Fibroblast of lung (primary cell): ENCODE measurements at regions not wholly inside any gene's neighbourhood (a gene's known extent, or its start where the extent isn't known, plus 50 kb on each side); places are given as distances from the start of the nearest gene placed in this dataset.

Experiments used
- DNase-seq, 2 donors: peaks; one replicate each; pipeline versions ENCODE4 v3.0.0 to v3.0.0-alpha.2; 2010; ENCODE audit warnings: low read depth in 2 of 2
- H2AFZ ChIP-seq: 2 replicates; pipeline ENCODE4 v1.5.1; 2012; ENCODE audit warnings: low read length, control low read depth, inconsistent platforms
- H3K27ac ChIP-seq: 2 replicates; pipeline ENCODE4 v1.5.1; 2011; ENCODE audit warnings: low read length, control low read depth; ENCODE audit not compliant: insufficient read depth
- H3K27me3 ChIP-seq: 2 replicates; pipeline ENCODE4 v1.5.1; 2011; ENCODE audit warnings: mild to moderate bottlenecking, low read length; ENCODE audit not compliant: control insufficient read depth, insufficient read depth
- H3K36me3 ChIP-seq: 2 replicates; pipeline ENCODE4 v1.5.1; 2011; ENCODE audit warnings: low read length; ENCODE audit not compliant: control insufficient read depth, insufficient read depth
- H3K4me1 ChIP-seq: 2 replicates; pipeline ENCODE4 v1.5.1; 2011; ENCODE audit warnings: low read length; ENCODE audit not compliant: control insufficient read depth, insufficient read depth; ENCODE audit errors: extremely low read depth
- H3K4me2 ChIP-seq: 2 replicates; pipeline ENCODE4 v1.5.1; 2011; ENCODE audit warnings: low read length, control low read depth; ENCODE audit not compliant: insufficient read depth; ENCODE audit errors: extremely low read depth
- H3K4me3 ChIP-seq, 4 experiments: fragments of 200-600 bp in 1 of 4; sonication (generic) in 1 of 4; replicated peaks in 1 of 4; 2 replicates each; pipeline ENCODE4 v1.5.1; 2011 to 2016; ENCODE audit warnings: low read length in 4 of 4, low read depth in 3 of 4, mild to moderate bottlenecking in 3 of 4, control low read depth in 2 of 4, inconsistent platforms in 1 of 4, mixed read lengths in 1 of 4; ENCODE audit not compliant: insufficient read depth in 1 of 4; ENCODE audit errors: control extremely low read depth in 1 of 4
- H3K79me2 ChIP-seq: 2 replicates; pipeline ENCODE4 v1.5.1; 2012; ENCODE audit warnings: mild to moderate bottlenecking, low read length, inconsistent platforms; ENCODE audit not compliant: control insufficient read depth, insufficient read depth
- H3K9ac ChIP-seq: 2 replicates; pipeline ENCODE4 v1.5.1; 2011; ENCODE audit warnings: mild to moderate bottlenecking, low read length, control low read depth; ENCODE audit not compliant: insufficient read depth
- H3K9me3 ChIP-seq: 2 replicates; pipeline ENCODE4 v1.5.1; 2012; ENCODE audit warnings: low read depth, low read length; ENCODE audit not compliant: control insufficient read depth, insufficient read depth
- H4K20me1 ChIP-seq: 2 replicates; pipeline ENCODE4 v1.5.1; 2011; ENCODE audit warnings: low read length; ENCODE audit not compliant: control insufficient read depth, insufficient read depth; ENCODE audit errors: extremely low read depth
- CTCF ChIP-seq, 2 donors: IDR thresholded peaks in 1 of 2; conservative IDR thresholded peaks in 1 of 2; 1 replicate in 1 of 2; 2 replicates in 1 of 2; pipeline ENCODE4 v1.5.1; 2011 to 2012; ENCODE audit warnings: low read length in 2 of 2, control low read depth in 1 of 2, inconsistent platforms in 1 of 2, low read depth in 1 of 2, mild to moderate bottlenecking in 1 of 2
- EZH2 ChIP-seq: IDR thresholded peaks from 2 replicates; pipeline ENCODE4 v1.5.1; 2012; ENCODE audit warnings: low read length, control low read depth, mild to moderate bottlenecking; ENCODE audit errors: missing control alignments

- Histone ChIP-seq H3K9ac (no peak overlapping the region), H3K27ac (no peak overlapping the region), H3K4me1 (no peaks in the 10 kb centered on the region), H4K20me1 (no peaks in the 10 kb centered on the region), H2AFZ (no peak overlapping the region), H3K27me3 (no peaks in the 10 kb centered on the region), H3K4me3 (no peak overlapping the region), H3K79me2 (no peaks in the 10 kb centered on the region), H3K9me3 (no peaks in the 10 kb centered on the region), H3K36me3 (no peaks in the 10 kb centered on the region), H3K4me2 (no peak overlapping the region)
- TF ChIP-seq CTCF (conservative IDR thresholded peaks at IDR 0.05 in 1 of 2, IDR thresholded peaks at IDR 0.05 in 1 of 2; ENCODE audit: low read depth in 1 of 2, low read length in 2 of 2): no peak
- TF ChIP-seq EZH2: no peak
- no peak for DNase-seq
Observed at GRCh38 chr1:188895611-188896010, 1582.1 kb downstream of the BRINP3 start.

DNA sequence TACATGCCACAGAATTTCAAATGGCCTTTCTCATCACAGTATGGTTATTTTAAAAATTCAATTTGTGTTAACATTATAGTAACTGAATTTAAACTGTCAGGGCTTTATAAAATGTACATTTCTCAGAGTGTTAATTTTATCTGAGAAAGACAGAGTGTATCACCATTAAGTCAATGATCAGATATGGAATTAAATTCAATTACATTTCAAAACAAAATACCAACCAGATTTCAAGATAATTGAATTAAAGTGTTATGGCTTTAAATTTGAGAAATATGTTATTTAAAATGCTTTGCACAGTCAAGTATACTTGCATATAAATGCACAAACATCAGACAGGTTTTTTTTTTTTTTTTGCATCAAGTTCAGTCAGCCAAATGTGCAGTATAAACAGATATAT is 1574.4 kb downstream of the BRINP3 start:
- Histone ChIP-seq H3K4me1 (no peaks in the 10 kb centered on the region), H3K9ac (no peak overlapping the region), H3K27me3 (no peaks in the 10 kb centered on the region), H4K20me1 (no peaks in the 10 kb centered on the region), H3K79me2 (no peaks in the 10 kb centered on the region), H3K4me2 (no peak overlapping the region), H3K36me3 (no peaks in the 10 kb centered on the region), H3K27ac (no peak overlapping the region), H3K9me3 (no peaks in the 10 kb centered on the region), H2AFZ (no peak overlapping the region), H3K4me3 (no peak overlapping the region)
- TF ChIP-seq CTCF (conservative IDR thresholded peaks at IDR 0.05 in 1 of 2, IDR thresholded peaks at IDR 0.05 in 1 of 2; ENCODE audit: low read depth in 1 of 2, low read length in 2 of 2) (no peak), EZH2 (no peak)
- DNase-seq: no peak

- H3K4me3 ChIP-seq: no peak overlapping the region
- H3K4me2 ChIP-seq: no peak overlapping the region
- H3K27ac ChIP-seq: no peak overlapping the region
- DNase-seq: peak in 1 of 2 donors; percentile 7
- no peaks in the 10 kb centered on the region for H3K36me3 ChIP-seq
- TF ChIP-seq EZH2: no peak
- no peaks in the 10 kb centered on the region for H4K20me1 ChIP-seq
- H3K4me1 ChIP-seq: no peaks in the 10 kb centered on the region
- no peaks in the 10 kb centered on the region for H3K79me2 ChIP-seq
- H3K27me3 ChIP-seq: no peaks in the 10 kb centered on the region
- no peak overlapping the region for H2AFZ ChIP-seq
- H3K9ac ChIP-seq: no peak overlapping the region
- H3K9me3 ChIP-seq: no peaks in the 10 kb centered on the region
Observed at GRCh38 chr1:188904201-188904600, 1573.5 kb downstream of the BRINP3 start.
